ENCODE measurements at regions not wholly inside any gene's neighbourhood (a gene's known extent, or its start where the extent isn't known, plus 50 kb on each side); places are given as distances from the start of the nearest gene placed in this dataset.

DNA sequence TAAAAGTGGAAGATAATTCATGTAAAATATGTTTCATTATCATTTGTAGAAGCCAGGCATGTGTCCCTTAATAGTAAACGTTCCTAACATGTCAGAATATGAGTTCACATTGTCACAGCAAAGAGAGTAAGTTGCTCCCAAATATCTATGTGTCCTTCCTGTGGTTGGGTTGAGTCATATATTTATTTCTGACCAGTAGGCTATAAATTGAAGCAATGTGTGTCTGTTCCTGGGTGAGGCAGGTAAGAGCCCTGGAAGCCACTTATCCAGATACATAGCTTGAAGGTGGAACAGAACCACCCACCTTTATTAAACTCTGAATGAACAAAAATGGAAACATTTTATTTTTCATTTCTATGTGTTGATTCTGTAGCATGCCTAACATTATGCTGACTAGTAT lies 2251.6 kb downstream of the NCAM2 start:
- no peak for TF ChIP-seq CTCF (IDR thresholded peaks at IDR 0.05)
- TF ChIP-seq EP300 (IDR thresholded peaks at IDR 0.05; ENCODE audit: low read depth), result no peak
- TF ChIP-seq POLR2AphosphoS5 (IDR thresholded peaks at IDR 0.05), result no peak

All from transverse colon (tissue), 4 donors.